SU-DHL-6 (cell line): ENCODE measurements at regions not wholly inside any gene's neighbourhood (a gene's known extent, or its start where the extent isn't known, plus 50 kb on each side); places are given as distances from the start of the nearest gene placed in this dataset.

Source experiments
- EZH2phosphoT487 ChIP-seq: fragments of 200-600 bp; sonication (generic), shearing (Covaris generic); conservative IDR thresholded peaks from 2 replicates; pipeline ENCODE4 v1.6.1; 2018; ENCODE audit warnings: mild to moderate bottlenecking, antibody characterized with exemption, low read length, moderate library complexity, mixed read lengths
- TF ChIP-seq, protein P1 (sequence below): fragments of 200-600 bp; sonication (generic); IDR thresholded peaks from one replicate; pipeline ENCODE4 v1.5.1; 2017; ENCODE audit warnings: antibody characterized with exemption, mild to moderate bottlenecking, low read length, moderate library complexity; ENCODE audit not compliant: insufficient read depth, poor library complexity, severe bottlenecking

- TF ChIP-seq, protein P1, sequence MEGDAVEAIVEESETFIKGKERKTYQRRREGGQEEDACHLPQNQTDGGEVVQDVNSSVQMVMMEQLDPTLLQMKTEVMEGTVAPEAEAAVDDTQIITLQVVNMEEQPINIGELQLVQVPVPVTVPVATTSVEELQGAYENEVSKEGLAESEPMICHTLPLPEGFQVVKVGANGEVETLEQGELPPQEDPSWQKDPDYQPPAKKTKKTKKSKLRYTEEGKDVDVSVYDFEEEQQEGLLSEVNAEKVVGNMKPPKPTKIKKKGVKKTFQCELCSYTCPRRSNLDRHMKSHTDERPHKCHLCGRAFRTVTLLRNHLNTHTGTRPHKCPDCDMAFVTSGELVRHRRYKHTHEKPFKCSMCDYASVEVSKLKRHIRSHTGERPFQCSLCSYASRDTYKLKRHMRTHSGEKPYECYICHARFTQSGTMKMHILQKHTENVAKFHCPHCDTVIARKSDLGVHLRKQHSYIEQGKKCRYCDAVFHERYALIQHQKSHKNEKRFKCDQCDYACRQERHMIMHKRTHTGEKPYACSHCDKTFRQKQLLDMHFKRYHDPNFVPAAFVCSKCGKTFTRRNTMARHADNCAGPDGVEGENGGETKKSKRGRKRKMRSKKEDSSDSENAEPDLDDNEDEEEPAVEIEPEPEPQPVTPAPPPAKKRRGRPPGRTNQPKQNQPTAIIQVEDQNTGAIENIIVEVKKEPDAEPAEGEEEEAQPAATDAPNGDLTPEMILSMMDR, result no peak
- TF ChIP-seq EZH2phosphoT487, result no peak
Measured at GRCh38 chr7:21200503-21200902, 227.4 kb upstream of the SP4 start.
